A673 (cell line): ENCODE measurements at regions not wholly inside any gene's neighbourhood (a gene's known extent, or its start where the extent isn't known, plus 50 kb on each side); places are given as distances from the start of the nearest gene placed in this dataset.

Experiments
- BruUV-seq: library from RNA; stranded (reverse); fragments of 400-500 nt; replicated peaks from 2 replicates; lab custom pipeline; 2021; lab: Mats Ljungman, UMichigan
- CTCF ChIA-PET: fragments of 300-600 bp; sonication (Branson Sonifier 250); formaldehyde crosslinking; loops from one replicate; lab custom pipeline; 2022; ENCODE audit warnings: antibody characterized with exemption; lab: Charles Lee
- POLR2A ChIA-PET: fragments of 300-600 bp; sonication (Branson Sonifier 250); formaldehyde crosslinking; loops from one replicate; lab custom pipeline; 2022; ENCODE audit warnings: antibody characterized with exemption; ENCODE audit not compliant: low non-redundant PET; lab: Charles Lee
- DNase-seq: peaks from one replicate; pipeline ENCODE4 v3.0.0-alpha.2; 2015; ENCODE audit warnings: low spot score
- H3K27ac ChIP-seq: fragments of 200-600 bp; sonication (generic); 2 replicates; pipeline ENCODE4 v1.5.1; 2016; ENCODE audit warnings: mixed run types, low read depth, mild to moderate bottlenecking, mixed read lengths, antibody characterized with exemption, low read length; ENCODE audit not compliant: poor library complexity, severe bottlenecking
- H3K27me3 ChIP-seq: fragments of 200-600 bp; sonication (generic); replicated peaks from 2 replicates; pipeline ENCODE4 v1.6.1; 2017; ENCODE audit warnings: mixed run types, low read depth, mild to moderate bottlenecking, mixed read lengths, antibody characterized with exemption, low read length; ENCODE audit not compliant: insufficient read depth, poor library complexity
- H3K36me3 ChIP-seq: fragments of 200-600 bp; sonication (generic); 2 replicates; pipeline ENCODE4 v1.6.1; 2016; ENCODE audit warnings: mixed run types, mild to moderate bottlenecking, mixed read lengths, antibody characterized with exemption, low read length; ENCODE audit not compliant: insufficient read depth, poor library complexity, severe bottlenecking
- H3K4me1 ChIP-seq: fragments of 200-600 bp; sonication (generic); 2 replicates; pipeline ENCODE4 v1.6.1; 2017; ENCODE audit warnings: mixed run types, mild to moderate bottlenecking, mixed read lengths, antibody characterized with exemption, low read length; ENCODE audit not compliant: insufficient read depth, poor library complexity, severe bottlenecking
- H3K4me3 ChIP-seq: fragments of 200-600 bp; sonication (generic); 2 replicates; pipeline ENCODE4 v1.5.1; 2016; ENCODE audit warnings: low read depth, mixed run types, mild to moderate bottlenecking, mixed read lengths, low read length; ENCODE audit not compliant: poor library complexity, severe bottlenecking
- H3K9me3 ChIP-seq: fragments of 200-600 bp; sonication (generic); 2 replicates; pipeline ENCODE4 v1.6.1; 2016; ENCODE audit warnings: mixed run types, low read depth, mild to moderate bottlenecking, mixed read lengths, antibody characterized with exemption, low read length; ENCODE audit not compliant: poor library complexity, severe bottlenecking
- EZH2 ChIP-seq: fragments of 200-600 bp; sonication (generic); IDR thresholded peaks from 2 replicates; pipeline ENCODE4 v1.6.1; 2017; ENCODE audit warnings: borderline replicate concordance, low read depth, mild to moderate bottlenecking, mixed read lengths, antibody characterized with exemption, low read length; ENCODE audit not compliant: poor library complexity, severe bottlenecking
- intact Hi-C: fragments of 100-400 bp; cut with micrococcal nuclease; formaldehyde crosslinking; loops from one replicate; pipeline ENCODE4 v1.10.0; 2022; ENCODE audit not compliant: unreplicated experiment
- TF ChIP-seq, protein P1 (sequence below): fragments of 300-800, 200-600 bp; sonication (generic); conservative IDR thresholded peaks from 2 replicates; pipeline ENCODE4 v1.5.1; 2017; ENCODE audit warnings: low read depth, mild to moderate bottlenecking, antibody characterized with exemption, low read length, moderate library complexity, mixed read lengths

GRCh38 chr5:117486879-117487391, 912.3 kb upstream of the SEMA6A start:
- Histone ChIP-seq H3K36me3 (no peaks in the 10 kb centered on the region), H3K27me3 (no peaks in the 10 kb centered on the region), H3K9me3 (no peaks in the 10 kb centered on the region), H3K27ac (no peak overlapping the region), H3K4me3 (no peak overlapping the region), H3K4me1 (no peaks in the 10 kb centered on the region)
- ChIA-PET POLR2A (no interaction called here), CTCF (no interaction called here)
- DNase-seq: no peak
- intact Hi-C loops: no loop called here
- no TSS peak for BruUV-seq
- TF ChIP-seq EZH2: no peak
- TF ChIP-seq, protein P1, sequence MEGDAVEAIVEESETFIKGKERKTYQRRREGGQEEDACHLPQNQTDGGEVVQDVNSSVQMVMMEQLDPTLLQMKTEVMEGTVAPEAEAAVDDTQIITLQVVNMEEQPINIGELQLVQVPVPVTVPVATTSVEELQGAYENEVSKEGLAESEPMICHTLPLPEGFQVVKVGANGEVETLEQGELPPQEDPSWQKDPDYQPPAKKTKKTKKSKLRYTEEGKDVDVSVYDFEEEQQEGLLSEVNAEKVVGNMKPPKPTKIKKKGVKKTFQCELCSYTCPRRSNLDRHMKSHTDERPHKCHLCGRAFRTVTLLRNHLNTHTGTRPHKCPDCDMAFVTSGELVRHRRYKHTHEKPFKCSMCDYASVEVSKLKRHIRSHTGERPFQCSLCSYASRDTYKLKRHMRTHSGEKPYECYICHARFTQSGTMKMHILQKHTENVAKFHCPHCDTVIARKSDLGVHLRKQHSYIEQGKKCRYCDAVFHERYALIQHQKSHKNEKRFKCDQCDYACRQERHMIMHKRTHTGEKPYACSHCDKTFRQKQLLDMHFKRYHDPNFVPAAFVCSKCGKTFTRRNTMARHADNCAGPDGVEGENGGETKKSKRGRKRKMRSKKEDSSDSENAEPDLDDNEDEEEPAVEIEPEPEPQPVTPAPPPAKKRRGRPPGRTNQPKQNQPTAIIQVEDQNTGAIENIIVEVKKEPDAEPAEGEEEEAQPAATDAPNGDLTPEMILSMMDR: no peak

DNA sequence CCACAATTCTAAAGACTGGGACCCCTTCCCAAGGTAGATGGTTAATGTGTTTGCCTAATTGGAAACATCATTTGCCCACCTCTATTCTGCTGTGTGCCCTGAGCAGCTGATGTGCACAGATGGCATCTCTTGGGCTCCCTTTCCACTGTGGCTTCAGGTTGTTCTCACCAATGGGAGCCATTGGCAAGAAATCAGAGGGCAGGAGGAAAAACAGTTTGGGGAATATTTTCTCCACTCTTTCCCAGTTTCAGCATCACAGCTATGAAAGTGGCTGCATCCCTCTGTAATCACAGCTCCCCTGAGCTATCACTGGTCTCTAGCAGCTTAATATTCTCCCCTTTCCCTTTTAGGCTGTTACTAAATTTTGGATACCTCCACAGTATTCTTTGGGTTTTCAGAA, 911.6 kb upstream of the SEMA6A start:
- intact Hi-C loops: no loop called here
- H3K4me1 ChIP-seq: no peaks in the 10 kb centered on the region

GRCh38 chr5:117475919-117476318, 901.3 kb upstream of the SEMA6A start:
- BruUV-seq: no TSS peak
- H3K4me1 ChIP-seq: no peaks in the 10 kb centered on the region
- H3K36me3 ChIP-seq: no peaks in the 10 kb centered on the region
- no peak for DNase-seq
- ChIA-PET CTCF (no interaction called here), POLR2A (no interaction called here)
- H3K9me3 ChIP-seq: no peaks in the 10 kb centered on the region
- TF ChIP-seq, protein P1: no peak
- TF ChIP-seq EZH2: no peak
- no peaks in the 10 kb centered on the region for H3K27me3 ChIP-seq
- no peak overlapping the region for H3K27ac ChIP-seq
- no peak overlapping the region for H3K4me3 ChIP-seq
- intact Hi-C loops: no loop called here

More for the DNA sequence above, 911.6 kb upstream of the SEMA6A start:
- CTCF ChIA-PET: no interaction called here
- TF ChIP-seq EZH2: no peak
- TF ChIP-seq, protein P1: no peak
- BruUV-seq: no TSS peak
- POLR2A ChIA-PET: no interaction called here
- no peak for DNase-seq
- no peaks in the 10 kb centered on the region for H3K9me3 ChIP-seq
- no peaks in the 10 kb centered on the region for H3K27me3 ChIP-seq
- no peaks in the 10 kb centered on the region for H3K36me3 ChIP-seq
- no peak overlapping the region for H3K27ac ChIP-seq
- no peak overlapping the region for H3K4me3 ChIP-seq
